ENCODE measurements at regions not wholly inside any gene's neighbourhood (a gene's known extent, or its start where the extent isn't known, plus 50 kb on each side); places are given as distances from the start of the nearest gene placed in this dataset.
A peak's percentile ranks its signal among the peaks of the same experiment; 100 is the strongest.

DNA sequence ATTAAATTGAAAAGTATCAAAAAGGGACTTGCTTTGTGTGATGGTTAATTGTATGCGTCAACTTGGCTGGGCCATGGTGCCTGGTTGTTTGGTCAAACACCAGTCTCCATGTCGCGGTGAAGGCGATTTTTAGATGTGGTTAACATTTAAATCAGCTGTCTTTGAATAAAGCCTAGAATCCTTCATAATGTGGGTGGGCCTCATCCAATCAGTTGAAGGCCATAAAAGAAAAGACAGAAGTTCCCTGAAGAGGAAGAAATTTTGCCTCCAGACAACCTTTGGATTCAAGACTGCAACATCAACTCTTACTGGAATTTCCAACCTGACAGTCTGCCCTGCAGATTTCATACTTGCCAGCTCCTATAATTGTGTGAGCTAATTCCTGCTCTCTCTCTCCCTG lies 160.5 kb downstream of the SH3BP4 start:
- H3K9ac ChIP-seq (ENCODE audit: low read length in 3 of 3) = no peak overlapping the region

DNA sequence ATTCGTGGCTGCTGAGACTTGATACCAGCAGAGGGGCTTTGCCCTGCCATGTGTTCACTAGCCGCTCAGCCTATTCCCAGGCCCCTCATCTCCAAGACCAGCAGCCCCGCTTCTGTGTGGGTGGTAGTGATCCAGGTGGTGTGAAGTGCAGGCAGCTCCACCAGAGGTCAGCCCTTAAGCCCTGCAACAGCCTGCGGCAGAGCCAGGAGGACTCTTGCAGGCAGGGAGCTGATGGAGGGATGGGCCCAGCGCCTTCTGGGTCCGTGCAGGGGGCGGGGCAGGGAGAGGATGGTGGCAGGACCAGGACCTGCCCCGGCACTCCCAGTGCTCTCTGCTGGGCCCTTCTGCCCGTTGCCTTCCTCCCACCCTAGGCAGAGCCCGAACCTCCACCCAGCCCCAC lies 162.0 kb downstream of the SH3BP4 start:
- Histone ChIP-seq H3K4me3 (ENCODE audit: low read length in 3 of 3) (no peak overlapping the region), H3K27me3 (ENCODE audit: control insufficient read depth, insufficient read depth, low read length) (no peaks in the 10 kb centered on the region), H3K36me3 (ENCODE audit: control insufficient read depth in 2 of 3, insufficient read depth in 3 of 3, low read length in 3 of 3) (no peaks in the 10 kb centered on the region), H3K9me3 (ENCODE audit: control insufficient read depth in 2 of 3, insufficient read depth in 1 of 3, low read length in 3 of 3) (no peaks in the 10 kb centered on the region), H3K4me1 (ENCODE audit: control insufficient read depth in 2 of 3, insufficient read depth in 2 of 3, low read depth in 1 of 3, low read length in 3 of 3) (no peaks in the 10 kb centered on the region), H3K27ac (ENCODE audit: low read depth in 2 of 2, low read length in 2 of 2) (no peak overlapping the region), H3K9ac (ENCODE audit: low read length in 3 of 3) (no peak overlapping the region)
- FAIRE-seq (no peak), DNase-seq (peak in 3 of 5 donors; percentile 27 to 30 (median 30))
- TF ChIP-seq, protein P1, sequence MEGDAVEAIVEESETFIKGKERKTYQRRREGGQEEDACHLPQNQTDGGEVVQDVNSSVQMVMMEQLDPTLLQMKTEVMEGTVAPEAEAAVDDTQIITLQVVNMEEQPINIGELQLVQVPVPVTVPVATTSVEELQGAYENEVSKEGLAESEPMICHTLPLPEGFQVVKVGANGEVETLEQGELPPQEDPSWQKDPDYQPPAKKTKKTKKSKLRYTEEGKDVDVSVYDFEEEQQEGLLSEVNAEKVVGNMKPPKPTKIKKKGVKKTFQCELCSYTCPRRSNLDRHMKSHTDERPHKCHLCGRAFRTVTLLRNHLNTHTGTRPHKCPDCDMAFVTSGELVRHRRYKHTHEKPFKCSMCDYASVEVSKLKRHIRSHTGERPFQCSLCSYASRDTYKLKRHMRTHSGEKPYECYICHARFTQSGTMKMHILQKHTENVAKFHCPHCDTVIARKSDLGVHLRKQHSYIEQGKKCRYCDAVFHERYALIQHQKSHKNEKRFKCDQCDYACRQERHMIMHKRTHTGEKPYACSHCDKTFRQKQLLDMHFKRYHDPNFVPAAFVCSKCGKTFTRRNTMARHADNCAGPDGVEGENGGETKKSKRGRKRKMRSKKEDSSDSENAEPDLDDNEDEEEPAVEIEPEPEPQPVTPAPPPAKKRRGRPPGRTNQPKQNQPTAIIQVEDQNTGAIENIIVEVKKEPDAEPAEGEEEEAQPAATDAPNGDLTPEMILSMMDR (IDR thresholded peaks at IDR 0.05; ENCODE audit: borderline replicate concordance, extremely low read depth, insufficient read depth) = no peak
- intact Hi-C loops (cut with DNase I) = no loop called here

More for the DNA sequence above, 160.5 kb downstream of the SH3BP4 start:
- no peak overlapping the region for H3K4me3 ChIP-seq (ENCODE audit: low read length in 3 of 3)
- DNase-seq (no peak), FAIRE-seq (no peak)
- intact Hi-C loops (cut with DNase I) = no loop called here
- H3K4me1 ChIP-seq (ENCODE audit: control insufficient read depth in 2 of 3, insufficient read depth in 2 of 3, low read depth in 1 of 3, low read length in 3 of 3) = no peaks in the 10 kb centered on the region
- no peaks in the 10 kb centered on the region for H3K27me3 ChIP-seq (ENCODE audit: control insufficient read depth, insufficient read depth, low read length)
- TF ChIP-seq, protein P1 (IDR thresholded peaks at IDR 0.05; ENCODE audit: borderline replicate concordance, extremely low read depth, insufficient read depth) = no peak
- no peaks in the 10 kb centered on the region for H3K36me3 ChIP-seq (ENCODE audit: control insufficient read depth in 2 of 3, insufficient read depth in 3 of 3, low read length in 3 of 3)
- no peaks in the 10 kb centered on the region for H3K9me3 ChIP-seq (ENCODE audit: control insufficient read depth in 2 of 3, insufficient read depth in 1 of 3, low read length in 3 of 3)
- H3K27ac ChIP-seq (ENCODE audit: low read depth in 2 of 2, low read length in 2 of 2) = no peak overlapping the region

DNA sequence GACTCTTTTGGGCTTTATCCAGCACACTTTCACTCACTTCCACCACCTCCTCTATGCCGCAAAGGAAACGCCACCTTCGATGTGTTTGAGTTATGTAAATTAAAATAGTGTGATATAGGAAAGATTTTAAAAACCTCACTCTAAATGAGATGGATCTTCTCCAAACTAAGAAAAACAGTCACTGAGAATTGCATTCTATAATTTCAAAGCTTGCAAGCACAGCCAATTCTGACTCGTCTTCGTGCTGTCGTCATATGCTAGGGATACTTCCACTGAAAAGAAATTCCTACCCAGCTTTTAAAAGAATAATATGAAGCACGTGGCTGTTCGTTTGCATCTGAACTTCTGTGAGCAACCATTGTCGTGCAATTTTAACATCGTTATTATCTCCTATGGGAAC lies 162.5 kb downstream of the SH3BP4 start:
- Histone ChIP-seq H3K4me3 (ENCODE audit: low read length in 3 of 3) (no peak overlapping the region), H3K36me3 (ENCODE audit: control insufficient read depth in 2 of 3, insufficient read depth in 3 of 3, low read length in 3 of 3) (no peaks in the 10 kb centered on the region), H3K9me3 (ENCODE audit: control insufficient read depth in 2 of 3, insufficient read depth in 1 of 3, low read length in 3 of 3) (no peaks in the 10 kb centered on the region), H3K9ac (ENCODE audit: low read length in 3 of 3) (no peak overlapping the region), H3K27ac (ENCODE audit: low read depth in 2 of 2, low read length in 2 of 2) (no peak overlapping the region), H3K27me3 (ENCODE audit: control insufficient read depth, insufficient read depth, low read length) (no peaks in the 10 kb centered on the region), H3K4me1 (ENCODE audit: control insufficient read depth in 2 of 3, insufficient read depth in 2 of 3, low read depth in 1 of 3, low read length in 3 of 3) (no peaks in the 10 kb centered on the region)
- TF ChIP-seq, protein P1 (IDR thresholded peaks at IDR 0.05; ENCODE audit: borderline replicate concordance, extremely low read depth, insufficient read depth) = no peak
- no peak for FAIRE-seq
- no peak for DNase-seq
- intact Hi-C loops (cut with DNase I) = no loop called here

- intact Hi-C loops (cut with DNase I) = no loop called here
- FAIRE-seq = no peak
- Histone ChIP-seq H3K36me3 (ENCODE audit: control insufficient read depth in 2 of 3, insufficient read depth in 3 of 3, low read length in 3 of 3) (no peaks in the 10 kb centered on the region), H3K27ac (ENCODE audit: low read depth in 2 of 2, low read length in 2 of 2) (no peak overlapping the region), H3K27me3 (ENCODE audit: control insufficient read depth, insufficient read depth, low read length) (no peaks in the 10 kb centered on the region), H3K9ac (ENCODE audit: low read length in 3 of 3) (no peak overlapping the region), H3K4me3 (ENCODE audit: low read length in 3 of 3) (no peak overlapping the region), H3K9me3 (ENCODE audit: control insufficient read depth in 2 of 3, insufficient read depth in 1 of 3, low read length in 3 of 3) (no peaks in the 10 kb centered on the region), H3K4me1 (ENCODE audit: control insufficient read depth in 2 of 3, insufficient read depth in 2 of 3, low read depth in 1 of 3, low read length in 3 of 3) (no peaks in the 10 kb centered on the region)
- no peak for DNase-seq
- TF ChIP-seq, protein P1 (IDR thresholded peaks at IDR 0.05; ENCODE audit: borderline replicate concordance, extremely low read depth, insufficient read depth) = no peak
Observed at GRCh38 chr2:235115521-235115920, 163.7 kb downstream of the SH3BP4 start.
